HG03354 (cell line): ENCODE measurements at regions not wholly inside any gene's neighbourhood (a gene's known extent, or its start where the extent isn't known, plus 50 kb on each side); places are given as distances from the start of the nearest gene placed in this dataset.
"Not testable (repeated sequence)": the region's sequence is repeated elsewhere in the genome, so short reads cannot be mapped to it uniquely, and the experiment has no call there.

Experiments
- ATAC-seq: cut with Tn5 transposase; IDR thresholded peaks from one replicate; pipeline ENCODE4 v1.9.1; 2021; ENCODE audit warnings: mild to moderate bottlenecking; ENCODE audit not compliant: unreplicated experiment, poor library complexity, severe bottlenecking

DNA sequence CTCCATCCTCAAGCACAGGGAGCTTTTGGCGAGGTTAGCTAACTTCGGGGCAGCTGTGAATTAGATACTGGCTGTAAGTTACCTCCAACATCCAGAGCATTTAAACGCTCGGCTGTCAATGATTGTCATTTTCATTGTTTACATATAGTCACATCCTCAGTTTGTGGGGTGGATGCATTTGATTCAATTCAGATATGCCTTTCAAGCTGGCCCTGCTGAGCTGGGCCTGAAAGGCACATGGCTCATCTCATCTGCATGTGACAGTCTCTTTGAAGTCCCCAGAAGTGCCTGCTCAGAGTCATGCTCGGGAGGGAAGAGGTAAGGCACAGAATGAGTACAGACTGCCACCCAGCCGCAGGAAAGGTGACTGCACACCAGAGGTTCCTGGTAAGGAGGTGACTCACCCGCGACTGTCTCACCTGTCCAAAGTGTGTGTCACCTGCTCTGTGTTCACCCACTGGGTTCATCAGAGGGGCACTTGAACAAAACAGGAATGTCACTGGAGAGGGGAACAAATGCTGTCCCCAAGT, 281.2 kb upstream of the PLGLB2 start:
- peak; percentile 65 for ATAC-seq

- not testable (repeated sequence) for ATAC-seq
These were observed 279.4 kb upstream of the PLGLB2 start for GRCh38 chr2:87468429-87468981.

GRCh38 chr2:87469180-87470151, 278.4 kb upstream of the PLGLB2 start:
- peak; percentile 48 for ATAC-seq

GRCh38 chr2:87470381-87471380, 277.2 kb upstream of the PLGLB2 start:
- ATAC-seq = peak; percentile 28

GRCh38 chr2:87471478-87471877, 276.4 kb upstream of the PLGLB2 start:
- not testable (repeated sequence) for ATAC-seq

- peak; percentile 56 for ATAC-seq
These were observed 271.5 kb upstream of the PLGLB2 start for GRCh38 chr2:87476223-87476872.

DNA sequence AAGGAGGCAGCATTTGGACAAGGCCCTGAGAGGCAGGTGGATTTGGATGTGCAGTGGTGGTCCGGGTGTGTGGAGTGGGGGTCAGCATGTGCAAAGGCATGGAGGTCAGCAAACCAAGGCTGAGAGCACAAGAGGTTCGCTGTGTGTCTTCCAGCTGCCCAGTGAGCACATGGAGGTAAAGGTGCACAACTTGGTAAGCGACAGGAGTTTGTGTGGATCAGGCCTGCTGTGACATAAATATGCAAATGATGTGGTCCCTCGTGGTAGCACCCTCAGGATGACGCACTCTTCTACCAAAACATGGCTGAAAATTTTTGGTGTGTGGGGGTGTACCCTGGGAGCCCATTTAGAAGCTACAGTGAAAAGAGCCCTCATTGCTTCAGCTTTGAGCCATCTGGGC, 271.0 kb upstream of the PLGLB2 start:
- ATAC-seq = not testable (repeated sequence)

- ATAC-seq = not testable (repeated sequence)
These were observed 270.0 kb upstream of the PLGLB2 start for GRCh38 chr2:87477669-87478428.

DNA sequence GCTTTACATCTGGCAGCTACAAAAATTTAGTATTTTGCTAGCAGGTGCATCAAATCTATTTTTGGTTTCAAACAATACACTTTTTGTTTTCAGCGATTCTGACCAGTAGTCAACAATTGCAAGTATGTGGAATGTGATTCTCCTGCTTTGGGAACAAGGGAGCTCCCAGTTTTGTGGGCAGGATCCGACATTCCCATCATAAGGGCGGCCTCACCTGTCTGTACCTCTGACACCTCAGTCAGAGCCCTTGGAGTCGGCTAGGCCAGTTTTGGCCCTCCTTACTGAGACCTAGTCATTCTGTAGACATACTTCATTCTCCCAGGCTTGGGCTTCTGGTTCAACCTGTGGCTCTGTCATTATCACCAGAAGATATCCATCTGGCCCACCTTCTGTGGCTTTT, 269.0 kb upstream of the PLGLB2 start:
- not testable (repeated sequence) for ATAC-seq

GRCh38 chr2:87483093-87483680, 264.7 kb upstream of the PLGLB2 start:
- not testable (repeated sequence) for ATAC-seq

GRCh38 chr2:87484363-87484762, 263.5 kb upstream of the PLGLB2 start:
- ATAC-seq = not testable (repeated sequence)

GRCh38 chr2:87485455-87485854, 262.4 kb upstream of the PLGLB2 start:
- not testable (repeated sequence) for ATAC-seq

DNA sequence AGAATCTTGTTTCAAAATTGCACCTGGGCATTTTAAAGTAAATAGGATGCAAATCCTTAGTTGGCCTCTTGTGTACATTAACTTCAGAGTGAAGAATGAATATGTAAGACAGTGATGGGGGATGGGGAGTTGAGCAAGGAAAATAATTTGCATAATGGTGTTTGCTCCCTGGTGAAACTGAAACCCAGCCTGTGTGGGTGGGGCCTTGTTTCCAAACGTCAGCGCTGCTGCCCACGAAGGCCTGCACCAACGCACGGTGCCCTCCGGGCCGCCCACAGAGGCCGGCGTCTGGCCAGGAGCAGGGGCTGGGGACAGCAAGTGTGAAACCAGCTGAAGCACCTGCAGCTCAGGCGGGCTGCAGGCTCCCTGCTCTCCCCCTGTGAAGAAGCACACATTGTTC, 262.0 kb upstream of the PLGLB2 start:
- peak; percentile 97 for ATAC-seq

DNA sequence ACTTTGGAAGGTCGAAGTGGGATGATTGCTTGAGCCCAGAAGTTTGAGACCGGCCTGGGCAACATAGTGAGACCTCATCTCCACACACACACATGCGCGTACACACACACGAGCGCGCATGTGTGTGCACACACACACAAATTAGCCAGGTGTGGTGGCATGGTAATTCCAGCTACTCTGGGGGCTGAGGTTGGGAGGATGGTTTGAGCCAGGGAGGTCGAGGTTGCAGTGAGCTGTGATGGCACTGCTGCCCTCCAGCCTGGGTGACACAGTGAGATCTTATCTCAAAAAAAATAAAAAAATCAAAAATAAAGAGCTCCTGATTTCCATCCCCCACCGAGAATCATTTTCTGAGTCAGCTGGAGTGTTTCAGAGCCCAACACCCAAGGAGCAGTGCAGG, 261.5 kb upstream of the PLGLB2 start:
- ATAC-seq = peak; percentile 8

DNA sequence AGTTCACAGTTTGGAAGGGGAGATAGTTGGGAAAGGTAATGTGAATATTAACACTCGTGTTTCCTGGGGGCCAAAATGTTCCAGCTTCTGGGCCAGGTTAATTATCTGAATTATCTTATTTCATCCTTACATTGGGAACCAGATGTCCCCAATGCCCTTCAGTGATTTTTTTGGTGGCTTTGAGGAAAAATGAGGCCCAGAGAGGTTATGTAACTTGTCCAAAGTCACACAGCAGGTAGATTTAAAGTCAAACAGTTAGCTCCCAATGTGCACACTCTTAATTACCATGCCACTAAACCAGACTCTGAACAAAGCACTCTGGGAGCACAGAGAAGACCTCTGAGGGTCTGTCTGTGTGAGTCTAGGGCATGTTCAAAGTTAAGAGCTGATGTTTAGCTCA, 259.9 kb upstream of the PLGLB2 start:
- ATAC-seq = not testable (repeated sequence)

DNA sequence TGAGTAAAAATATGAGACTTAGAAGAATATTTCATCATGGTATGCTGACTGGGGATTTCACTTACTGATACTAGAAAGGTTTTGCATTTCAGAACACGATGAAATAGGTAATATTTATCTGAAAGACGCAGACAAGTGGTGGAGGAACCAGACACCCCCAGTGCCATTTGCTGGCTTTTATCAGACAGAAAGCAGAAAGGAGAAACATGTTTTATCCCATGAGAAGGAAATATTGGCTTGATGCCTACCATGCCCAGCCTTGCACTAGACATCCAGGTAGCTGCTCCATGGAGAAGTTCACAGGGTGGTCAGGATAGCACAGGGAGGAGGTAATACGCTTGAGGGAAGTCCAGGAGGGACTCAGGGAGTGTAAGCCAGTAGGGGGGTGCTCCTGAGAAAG, 258.9 kb upstream of the PLGLB2 start:
- ATAC-seq = not testable (repeated sequence)

DNA sequence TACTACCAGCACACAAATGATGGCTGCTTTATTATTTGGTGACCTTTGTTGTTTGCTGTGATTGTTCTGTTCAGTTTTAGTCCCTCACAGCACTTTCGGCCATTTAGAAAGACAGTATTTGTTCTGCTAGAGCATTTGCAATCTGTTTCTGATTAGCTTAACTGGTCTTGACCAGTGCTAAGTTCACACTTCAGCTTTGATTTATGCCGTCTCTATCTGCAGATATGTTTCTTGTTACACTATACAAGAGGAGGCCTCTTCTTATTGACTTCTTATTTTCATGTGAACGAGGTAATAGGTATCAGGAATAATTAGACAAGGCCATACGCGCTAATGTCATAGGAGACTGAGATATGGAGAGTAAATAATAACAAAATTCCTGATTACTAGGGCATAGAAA, 253.0 kb upstream of the PLGLB2 start:
- not testable (repeated sequence) for ATAC-seq

- ATAC-seq = not testable (repeated sequence)
These were observed 252.4 kb upstream of the PLGLB2 start for GRCh38 chr2:87495455-87495854.
